ENCODE measurements at regions not wholly inside any gene's neighbourhood (a gene's known extent, or its start where the extent isn't known, plus 50 kb on each side); places are given as distances from the start of the nearest gene placed in this dataset.

DNA sequence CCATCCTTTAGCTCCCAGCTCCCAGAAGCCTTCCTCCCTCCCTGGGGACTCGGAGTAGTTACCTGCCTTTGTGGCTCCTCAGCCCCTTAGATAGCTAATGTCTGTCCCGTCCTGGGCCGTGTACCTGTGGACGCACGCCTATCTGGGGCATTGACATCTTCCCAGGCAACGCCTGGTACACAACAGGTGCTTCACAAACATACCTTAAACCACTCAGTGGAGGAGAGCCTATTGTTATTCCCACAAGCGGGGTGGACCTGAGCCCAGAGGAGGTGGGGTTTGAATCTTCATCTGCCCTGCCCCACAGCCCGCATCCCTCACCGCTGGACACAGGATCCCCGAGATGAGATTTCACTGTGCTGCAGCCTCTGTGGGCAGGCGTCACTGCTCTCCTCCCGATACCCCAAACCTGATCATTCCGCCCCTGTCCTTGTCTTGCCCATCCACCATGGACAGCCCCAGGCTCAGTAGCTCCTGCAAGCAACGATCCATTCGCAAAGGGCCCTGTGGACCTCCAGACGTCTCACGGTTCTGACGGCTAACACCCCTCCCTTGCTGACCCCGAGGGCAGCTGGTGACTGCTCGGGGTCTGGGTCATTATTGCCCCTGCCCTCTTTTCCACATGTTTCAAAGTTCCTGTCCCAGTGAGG, 73.8 kb upstream of the SHISAL1 start:
- no peak for DNase-seq

DNA sequence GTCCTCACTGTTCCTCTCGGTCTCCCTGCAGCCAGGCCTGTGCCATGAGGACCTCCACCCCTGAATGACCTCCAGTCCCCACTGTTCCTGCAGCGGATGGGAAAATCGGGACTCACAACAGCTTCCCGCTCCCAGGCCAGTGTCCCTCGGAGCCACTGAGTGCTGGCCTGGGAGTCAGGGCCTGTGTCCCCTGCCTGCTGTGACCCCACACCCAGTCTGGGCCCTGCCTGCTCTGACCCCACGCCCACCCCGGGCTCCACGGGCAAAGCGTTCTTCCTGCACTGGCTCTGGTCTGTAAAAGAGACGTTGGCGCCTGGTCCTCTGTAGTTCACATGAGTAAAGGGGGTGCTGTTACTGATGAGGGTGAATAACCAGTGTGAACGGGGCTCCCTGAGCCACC, 73.0 kb upstream of the SHISAL1 start:
- no peak for DNase-seq

DNA sequence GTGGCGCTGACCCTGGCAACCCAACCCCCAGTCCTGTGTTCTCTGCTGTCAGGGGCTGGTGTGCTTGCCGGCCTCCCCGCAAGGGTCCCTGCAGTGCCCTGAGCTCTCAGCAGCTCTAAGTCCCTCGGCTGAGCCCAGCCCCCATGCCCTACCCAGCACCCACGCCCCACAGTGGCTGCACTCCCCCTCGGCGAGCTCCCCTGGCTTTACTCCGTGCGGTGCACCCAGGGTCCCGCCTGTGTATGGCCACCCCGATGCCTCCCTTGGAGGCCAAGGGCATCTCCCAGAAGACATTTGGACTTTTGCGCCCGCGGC, 72.5 kb upstream of the SHISAL1 start:
- no peak for DNase-seq

DNA sequence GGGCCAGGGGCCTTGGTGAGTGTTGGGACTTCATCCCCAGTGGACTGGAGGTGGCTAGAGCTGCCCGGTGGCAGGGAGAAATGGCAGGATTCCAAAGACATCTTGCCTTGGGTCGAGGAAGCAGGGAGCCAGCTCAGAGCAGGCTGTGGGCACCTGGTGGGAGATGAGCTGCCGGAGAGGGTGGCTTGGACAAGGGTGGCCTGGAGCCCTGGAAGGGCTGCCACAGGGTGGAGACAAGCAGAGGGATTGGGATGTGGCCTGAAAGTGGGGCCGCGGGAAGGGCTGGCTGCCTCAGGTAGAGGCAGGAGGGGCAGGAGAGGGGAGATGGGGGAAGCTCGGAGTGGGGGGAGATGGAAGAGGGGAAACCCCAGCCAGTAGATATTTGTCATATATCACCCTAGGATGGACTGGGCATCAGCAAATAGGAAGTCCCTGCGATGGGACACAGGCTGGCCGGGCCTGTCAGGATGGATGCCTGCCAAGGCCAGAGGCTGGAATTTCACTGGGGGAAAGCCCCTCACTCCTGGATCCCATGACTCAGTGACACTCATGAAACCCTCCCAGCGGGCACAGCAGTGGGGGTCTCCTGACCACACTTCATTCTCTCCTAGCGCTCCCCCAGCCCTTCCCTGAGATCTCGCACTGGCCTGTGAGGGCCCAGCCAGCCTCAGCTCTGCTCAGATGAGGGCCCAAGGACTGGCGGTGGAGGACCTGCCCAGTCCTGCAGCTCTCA, 72.0 kb upstream of the SHISAL1 start:
- no peak for DNase-seq

DNA sequence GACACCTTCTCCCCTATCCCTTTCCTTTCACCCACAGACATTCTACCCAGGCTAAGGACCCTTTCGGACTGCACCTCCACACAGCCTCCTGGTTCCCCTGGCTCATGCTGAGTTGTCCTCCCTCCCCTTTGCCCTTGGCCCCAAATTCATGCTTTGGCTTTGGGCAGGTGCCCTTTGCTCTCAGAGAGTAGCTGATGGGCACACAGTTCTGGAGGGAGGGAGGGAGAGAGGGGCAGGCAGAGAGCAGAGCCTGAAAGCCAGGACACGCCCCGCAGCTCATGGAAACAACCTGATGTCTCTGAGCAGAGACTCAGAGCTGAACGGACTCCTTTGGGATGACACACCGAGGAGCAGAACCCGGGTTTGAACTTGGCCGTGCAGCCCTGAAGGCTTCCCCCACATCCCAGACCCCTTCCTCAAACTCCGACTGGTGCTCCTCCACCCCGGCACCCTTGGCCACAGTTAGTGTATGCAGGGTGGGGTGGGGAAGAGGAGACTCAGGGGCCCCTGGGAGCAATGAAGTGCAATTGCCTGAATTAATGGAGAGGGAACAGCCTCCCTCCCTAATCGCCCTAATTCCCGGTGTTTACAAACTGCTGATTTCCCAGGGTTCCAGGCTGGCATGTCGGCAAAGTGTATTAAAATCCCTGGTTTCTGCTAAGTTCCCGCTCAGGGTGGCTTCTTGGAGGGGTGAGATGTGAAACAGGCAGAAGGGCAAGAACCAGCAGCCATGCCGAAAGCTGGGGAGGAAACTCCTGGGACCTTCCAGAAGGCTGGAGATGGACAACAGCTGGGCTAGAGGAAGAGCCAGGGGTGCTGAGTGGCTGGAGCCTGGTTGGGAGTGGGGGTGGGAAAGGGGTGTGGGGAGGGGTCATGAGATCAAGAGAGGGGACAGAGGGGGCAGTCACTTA, 71.2 kb upstream of the SHISAL1 start:
- DNase-seq: no peak

DNA sequence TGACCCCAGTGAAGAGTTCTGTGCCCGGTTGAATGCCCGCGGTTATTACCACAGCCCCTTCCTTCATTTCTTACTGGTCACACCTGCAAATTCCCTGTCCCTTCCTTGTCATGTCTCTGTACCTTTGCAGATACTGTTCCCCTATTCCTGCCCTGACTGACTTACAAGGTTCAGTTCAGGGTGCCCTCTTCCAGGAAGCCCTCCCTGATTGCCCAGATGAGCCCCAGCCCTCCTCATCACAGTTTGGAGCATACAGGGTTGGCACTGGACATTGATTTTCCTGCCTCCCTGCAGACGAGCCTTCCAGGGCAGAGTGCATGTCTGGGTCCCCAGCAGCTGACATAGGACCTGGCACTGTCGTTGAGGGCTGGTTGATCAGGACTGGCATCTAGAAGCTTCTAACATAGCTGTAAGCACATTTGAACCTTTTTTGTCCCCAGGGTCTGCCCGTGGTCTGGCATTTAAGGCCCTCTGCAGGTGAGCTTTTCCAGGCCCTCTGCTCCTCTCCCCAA, 70.4 kb upstream of the SHISAL1 start:
- DNase-seq: no peak

DNA sequence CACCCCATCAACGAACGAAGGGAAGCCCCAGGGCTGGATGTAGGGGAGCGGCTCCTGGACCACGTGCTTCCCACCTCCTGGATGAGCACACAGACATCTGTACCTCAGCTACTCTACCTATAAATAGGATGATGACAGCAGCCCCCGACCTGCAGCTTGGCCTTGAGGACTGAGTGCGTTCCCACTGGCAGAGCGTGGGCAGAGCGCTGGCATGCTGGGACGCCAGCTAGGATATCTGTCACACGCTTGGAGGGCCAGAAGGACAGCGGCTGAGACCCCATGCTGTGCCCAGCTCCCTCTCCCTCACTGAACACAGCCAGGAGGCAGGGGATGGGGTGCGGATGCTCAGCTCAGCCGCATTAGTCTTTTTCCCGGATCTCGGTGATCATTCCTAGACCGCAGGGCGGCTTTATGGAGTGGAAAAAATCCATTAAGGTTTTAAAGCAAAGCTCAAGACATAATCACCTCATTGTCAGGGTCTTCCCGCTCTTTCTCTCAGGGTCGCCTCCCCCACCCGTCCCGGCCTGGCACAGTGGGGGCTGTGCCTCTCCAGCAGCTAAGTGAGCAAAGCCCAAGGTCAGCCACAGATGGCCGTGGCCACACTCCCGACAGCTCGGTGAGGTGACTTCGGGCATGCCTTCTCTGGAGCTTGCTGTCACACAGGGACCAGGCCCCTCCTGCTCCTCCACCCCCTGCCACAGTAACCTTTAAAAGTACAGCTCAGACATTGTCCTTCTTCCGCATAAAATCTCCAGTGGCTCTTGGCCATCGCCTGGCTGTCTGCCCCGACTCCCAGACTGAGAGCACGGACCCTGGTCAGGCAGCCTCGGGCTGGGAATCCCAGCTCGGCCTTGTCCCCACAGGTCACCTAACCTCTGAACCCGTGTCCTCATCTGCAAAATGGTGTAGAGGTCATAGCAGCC, 69.6 kb upstream of the SHISAL1 start:
- no peak for DNase-seq

DNA sequence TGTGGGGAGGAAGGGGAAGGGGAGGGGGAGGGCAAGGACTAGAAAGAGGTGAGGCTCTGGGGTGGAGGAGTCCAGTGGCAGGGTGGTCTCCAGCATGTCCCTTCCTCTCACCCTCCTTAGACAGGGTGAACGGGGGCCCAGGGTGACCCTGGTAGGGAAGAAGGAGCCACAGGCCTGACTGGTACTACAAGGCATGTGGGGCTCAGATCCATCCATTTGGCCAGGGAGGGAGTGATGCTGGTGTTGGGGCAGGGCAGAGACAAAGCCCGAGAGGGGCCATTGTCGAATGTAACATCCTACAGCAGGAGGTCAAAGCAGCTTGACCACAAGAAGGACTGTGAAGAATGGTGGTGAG, 69.0 kb upstream of the SHISAL1 start:
- no peak for DNase-seq

DNA sequence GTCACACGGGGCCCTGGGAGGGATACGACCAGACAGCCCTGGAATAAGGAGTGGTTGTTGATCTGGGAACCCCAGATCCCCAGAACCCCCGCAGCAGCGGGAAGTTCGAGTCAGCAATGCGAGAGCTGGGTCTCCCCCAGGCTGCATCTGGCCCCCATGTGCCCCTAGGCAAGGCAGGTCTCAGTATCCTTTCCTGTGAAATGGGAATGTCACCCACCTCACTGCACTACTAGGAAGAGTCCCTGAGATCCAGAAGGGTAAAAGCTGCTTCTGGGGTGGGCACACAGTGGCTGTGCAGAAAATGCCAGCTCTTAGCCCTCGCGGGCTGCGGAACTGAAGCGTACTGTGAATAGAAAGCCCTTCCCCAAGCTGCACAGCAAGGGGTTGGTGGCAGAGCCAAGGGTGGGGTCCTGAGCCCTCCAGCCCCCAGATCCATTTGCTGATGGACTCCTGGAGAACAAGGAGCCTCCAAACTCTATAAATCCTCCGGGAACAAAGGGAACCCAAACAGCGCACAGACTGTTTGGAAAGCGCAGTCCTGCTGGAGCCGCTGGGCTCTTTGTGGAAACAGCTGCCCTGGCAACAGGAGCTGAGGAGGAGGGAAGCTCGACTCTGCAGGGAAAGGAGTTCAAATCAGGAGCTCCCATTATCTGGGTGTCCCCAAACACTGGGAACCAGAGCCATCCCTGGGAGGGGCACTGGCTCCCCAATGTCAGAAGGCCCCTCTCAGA, 68.2 kb upstream of the SHISAL1 start:
- DNase-seq: no peak

DNA sequence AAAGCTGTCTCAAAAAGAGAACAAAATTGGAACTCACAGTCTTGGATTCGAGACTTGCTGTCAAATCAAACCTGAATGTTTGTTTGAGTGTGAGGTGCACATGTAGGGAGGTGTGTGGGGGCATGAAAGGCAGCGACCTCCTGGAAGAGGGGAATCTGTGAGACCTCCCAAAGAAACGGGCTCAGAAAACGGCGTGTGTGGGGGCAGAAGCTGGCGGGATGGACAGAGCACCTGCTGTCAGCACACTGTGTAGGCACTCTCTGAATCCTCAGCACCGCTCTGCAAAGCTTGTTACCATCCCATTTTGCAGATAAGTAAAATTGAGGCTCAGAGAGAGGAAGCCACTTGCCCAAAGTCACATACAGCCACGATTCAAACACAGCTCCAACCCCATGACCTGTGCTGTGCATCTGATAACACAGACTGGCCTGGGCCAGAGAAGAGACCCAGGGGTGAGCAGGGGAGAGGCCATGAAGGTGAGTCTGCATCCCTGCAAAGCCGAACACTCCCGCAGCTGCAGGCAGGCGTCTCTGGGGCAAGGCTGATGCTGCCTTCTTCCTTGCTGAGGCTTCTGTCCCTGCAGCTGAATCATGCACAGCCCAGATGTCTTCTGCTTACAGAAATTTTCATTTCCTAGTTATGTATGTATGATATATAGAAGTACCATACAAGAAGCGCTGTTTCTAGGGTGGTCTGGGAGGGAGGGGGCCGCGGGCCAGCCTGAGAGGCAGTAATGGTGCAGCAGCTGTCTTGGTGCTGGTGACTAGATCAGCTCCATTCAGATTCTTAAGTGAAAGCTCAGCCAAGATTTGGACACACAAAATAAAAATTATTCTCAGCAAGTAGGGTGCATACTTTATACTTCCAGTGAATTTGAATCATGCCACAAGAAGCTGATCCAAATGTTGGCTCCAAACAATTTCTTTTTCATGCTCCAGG, 67.3 kb upstream of the SHISAL1 start:
- DNase-seq: no peak

DNA sequence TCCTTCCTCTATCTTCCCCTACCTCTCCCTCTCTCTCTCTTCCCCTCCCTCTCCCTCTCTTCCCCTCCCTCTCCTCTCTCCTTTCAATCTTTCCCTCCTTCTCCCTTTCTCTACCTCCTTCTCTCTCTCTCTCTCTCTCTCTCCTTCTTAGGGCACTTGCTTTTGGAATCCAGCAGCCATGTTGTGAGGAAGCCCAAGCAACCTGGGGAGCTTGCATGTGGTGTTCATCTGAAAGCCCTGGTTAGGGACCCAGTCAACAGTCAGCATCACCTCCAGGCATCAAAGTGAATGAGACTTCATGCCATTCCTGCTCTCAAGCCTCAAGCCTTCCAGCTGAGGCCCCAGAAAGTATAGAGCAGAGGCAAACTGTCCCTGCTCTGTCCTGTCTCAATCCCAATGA, 65.6 kb upstream of the SHISAL1 start:
- no peak for DNase-seq

DNA sequence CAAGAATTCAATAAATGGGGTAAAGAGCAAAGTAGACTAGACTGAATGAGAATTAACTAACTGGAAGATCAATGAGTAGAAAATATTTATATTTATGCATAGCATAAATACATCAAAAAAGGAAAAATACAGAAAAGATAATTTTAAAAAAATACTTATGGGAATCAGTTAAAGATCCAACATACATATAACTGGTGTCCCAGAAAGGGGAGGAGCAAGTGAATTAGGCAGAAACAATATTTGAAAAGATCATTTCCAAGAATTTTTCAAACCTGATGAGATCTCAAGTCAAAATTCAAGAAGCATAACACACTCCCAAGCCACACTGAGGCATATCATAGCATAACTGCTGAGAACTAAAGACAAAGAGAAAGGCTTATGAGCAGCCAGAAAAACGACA, 62.7 kb upstream of the SHISAL1 start:
- peak; percentile 38 for DNase-seq

DNA sequence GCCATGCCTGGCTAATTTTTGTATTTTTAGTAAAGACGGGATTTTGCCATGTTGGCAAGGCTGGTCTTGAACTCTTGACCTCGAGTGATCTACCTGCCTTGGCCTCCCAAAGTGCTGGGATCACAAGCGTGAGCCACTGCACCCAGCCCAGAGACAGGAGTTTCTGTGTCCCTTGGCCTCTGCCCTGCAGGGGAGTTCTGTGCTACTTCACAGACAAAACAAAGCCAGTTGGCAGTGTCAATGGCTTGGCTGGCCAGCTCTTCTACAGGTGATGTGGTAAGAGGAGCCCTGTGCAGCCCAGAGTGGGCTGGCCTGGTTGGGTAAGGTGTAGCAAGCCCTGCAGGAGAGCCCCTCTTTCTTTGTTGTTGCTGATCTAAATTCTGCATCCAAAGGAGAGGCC, 60.5 kb upstream of the SHISAL1 start:
- no peak for DNase-seq

DNA sequence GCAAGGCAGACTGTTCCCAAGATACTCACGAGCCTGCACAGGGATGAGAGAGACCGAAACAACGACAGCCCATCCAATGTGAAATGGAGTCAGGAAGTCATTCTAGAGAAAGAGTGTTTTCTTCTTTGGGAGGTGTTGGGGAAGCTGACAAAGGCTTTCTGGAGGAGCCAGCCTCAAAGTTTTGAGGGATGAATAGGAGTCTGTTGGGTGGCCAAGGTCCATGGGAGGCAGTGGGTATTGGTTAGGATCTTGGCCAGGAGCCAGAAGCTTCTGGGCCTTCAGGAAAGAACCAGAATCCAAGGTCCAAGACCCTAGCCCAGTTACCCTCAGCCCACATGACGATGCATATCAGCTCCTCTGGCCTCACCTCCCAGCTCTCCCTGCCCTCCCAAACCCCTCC, 59.9 kb upstream of the SHISAL1 start:
- no peak for DNase-seq

DNA sequence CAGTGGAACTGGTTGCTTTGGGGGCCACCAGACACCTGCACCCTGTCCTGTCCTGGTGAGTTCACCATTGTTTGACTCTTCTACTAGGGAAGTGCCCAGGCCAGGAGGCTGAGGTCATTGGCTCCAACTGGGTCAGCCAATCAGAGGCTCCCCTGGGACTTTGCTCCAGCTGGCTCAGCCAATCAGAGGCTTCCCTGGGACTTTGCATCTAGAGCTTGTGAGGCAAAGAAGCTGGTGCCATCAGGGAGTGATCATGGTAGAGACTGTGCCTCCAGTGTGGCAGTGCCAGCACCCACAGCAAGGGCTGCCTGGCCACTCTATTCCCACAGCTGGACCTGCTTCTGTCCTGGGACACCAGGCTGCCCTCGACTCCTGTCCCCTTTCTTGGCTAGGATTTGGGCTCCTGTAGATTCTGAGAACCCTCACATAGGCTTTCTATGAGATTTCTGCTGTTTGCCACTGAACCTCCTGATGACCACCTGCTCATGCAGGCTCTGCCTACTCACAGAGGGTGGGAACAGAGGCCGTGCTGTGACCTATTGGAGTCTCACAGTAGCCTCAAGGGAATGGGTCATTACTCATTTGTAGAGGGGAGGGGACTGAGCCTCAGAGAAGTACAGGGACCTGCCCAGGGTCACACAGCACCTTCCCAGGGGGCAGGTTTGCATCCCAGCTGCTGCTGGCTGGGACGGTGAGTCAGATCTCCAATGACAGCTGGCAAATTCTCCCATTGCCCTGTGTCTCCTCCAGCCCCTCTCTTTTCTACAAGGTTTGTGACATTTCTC, 59.2 kb upstream of the SHISAL1 start:
- no peak for DNase-seq

DNA sequence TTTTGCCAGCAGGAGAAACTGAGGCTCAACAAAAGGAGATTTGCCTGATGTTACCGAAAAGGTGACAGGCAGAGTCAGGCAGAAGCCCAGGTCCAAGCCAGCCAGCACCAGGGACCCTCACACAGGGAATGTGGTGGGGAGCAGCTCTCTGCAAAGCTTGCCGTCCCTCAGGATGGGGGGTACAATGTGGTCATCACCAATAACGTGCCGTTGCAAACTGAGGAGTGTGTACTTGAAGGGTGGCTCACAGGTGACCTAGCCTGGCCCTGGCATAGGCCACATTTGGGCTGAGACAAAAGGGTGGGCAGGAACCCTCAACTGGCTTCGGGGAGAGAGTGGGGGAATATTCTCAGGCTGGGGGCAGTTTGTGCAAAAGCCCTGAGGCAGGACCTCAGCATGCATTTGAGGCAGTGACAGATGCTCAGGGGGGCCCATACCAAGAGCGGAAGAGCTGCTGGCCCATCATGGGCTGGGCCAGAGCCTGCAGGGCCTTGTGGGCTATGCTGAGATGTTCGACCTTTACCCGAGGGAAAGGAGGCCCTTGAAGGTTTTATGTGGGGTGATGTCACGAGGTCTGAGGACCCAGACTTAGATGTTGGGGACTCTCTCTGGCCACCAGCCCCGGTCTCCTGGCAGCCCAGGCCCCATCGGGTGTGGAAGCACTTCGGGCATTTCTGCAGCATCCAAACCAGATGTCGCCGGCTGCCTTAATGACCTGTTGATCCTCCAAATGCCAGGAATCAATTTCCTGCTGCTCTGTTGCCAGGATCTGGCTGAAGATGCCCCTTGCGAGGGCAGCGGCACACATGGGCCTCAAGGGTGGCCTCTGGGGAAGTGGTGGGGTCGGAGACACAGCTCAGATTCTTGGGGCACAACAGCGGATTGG, 57.4 kb upstream of the SHISAL1 start:
- no peak for DNase-seq

DNA sequence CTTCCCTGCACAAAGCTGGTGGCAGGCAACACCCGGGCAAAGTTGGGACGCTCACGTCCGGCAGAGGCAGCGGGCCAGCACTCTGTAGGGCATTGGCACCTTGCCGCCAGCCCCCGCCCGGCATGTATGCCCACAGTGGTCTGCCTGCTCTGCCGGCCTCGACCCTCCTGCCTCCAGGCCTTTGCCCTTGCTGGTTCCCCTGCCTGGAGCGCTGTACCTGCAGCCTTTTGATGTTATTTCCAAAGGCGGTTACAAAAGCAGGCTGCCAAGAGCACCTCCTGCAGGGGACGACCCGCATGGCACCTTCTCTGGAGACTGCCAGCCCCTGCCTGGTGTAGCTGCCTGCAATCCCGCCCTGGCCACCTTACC, 56.5 kb upstream of the SHISAL1 start:
- peak; percentile 20 for DNase-seq

DNA sequence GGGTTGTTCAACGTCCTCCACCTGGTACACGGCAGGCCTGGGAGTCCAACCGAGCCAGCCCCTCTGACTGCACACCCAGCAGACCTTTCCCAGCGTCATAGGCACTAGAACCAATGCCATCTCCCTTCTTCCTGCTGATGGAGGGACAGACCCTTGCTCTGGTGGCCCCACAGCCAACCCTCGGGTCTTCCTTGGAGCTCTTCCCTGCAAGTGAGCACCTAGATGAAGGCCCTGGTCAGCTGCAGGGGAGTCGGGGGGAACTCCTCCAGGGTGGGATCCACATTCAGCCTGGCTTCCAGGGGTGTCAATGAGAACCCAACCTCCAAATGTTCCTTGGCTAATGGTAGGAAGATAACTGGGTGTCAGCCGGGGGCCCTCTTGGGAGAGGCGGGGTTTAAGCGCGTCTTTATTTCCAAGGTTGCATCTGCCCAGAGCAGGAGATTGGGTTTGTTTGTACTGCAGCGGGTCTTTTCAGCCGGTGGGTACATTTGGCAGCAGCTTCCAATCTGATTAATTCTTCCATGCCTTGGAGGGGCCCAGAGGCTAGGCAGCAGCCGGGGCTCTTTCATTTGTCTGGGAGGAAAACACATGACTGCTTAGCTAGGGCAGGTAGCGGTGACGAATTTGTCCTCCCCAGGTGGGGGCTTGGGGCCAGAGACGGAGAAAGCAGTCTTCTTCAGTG, 56.0 kb upstream of the SHISAL1 start:
- no peak for DNase-seq
